Endothelial cell of umbilical vein (primary cell): ENCODE measurements at regions not wholly inside any gene's neighbourhood (a gene's known extent, or its start where the extent isn't known, plus 50 kb on each side); places are given as distances from the start of the nearest gene placed in this dataset.

Experiments used
- BruUV-seq: library from RNA; stranded (reverse); fragments of 400-500 nt; replicated peaks from 2 replicates; lab custom pipeline; 2021; lab: Mats Ljungman, UMichigan
- CTCF ChIA-PET: fragments of 300-600, 350-600 bp; sonication (Branson Sonifier 250); formaldehyde crosslinking; loops from one replicate; lab custom pipeline; 2021; ENCODE audit warnings: antibody characterized with exemption, inconsistent platforms; lab: Charles Lee
- POLR2A ChIA-PET: fragments of 300-600, 350-600 bp; sonication (Branson Sonifier 250); formaldehyde crosslinking; loops from one replicate; lab custom pipeline; 2021; ENCODE audit warnings: antibody characterized with exemption, inconsistent platforms; lab: Charles Lee
- DNase-seq: peaks from one replicate; pipeline ENCODE4 v3.0.0-alpha.2; 2011; ENCODE audit warnings: low read depth, low spot score
- FAIRE-seq: peaks from 2 replicates; lab custom pipeline; 2011; peaks lifted over from hg19 to GRCh38; lab: Jason Lieb, UNC
- H2AFZ ChIP-seq: 2 replicates; pipeline ENCODE4 v1.6.0; 2012; ENCODE audit warnings: low read depth, low read length, control low read depth, inconsistent platforms
- H3K27ac ChIP-seq: 2 replicates; pipeline ENCODE4 v1.5.1; 2011; ENCODE audit warnings: low read depth, mild to moderate bottlenecking, control low read depth, low read length, moderate library complexity; ENCODE audit not compliant: insufficient read depth
- H3K27me3 ChIP-seq, 2 experiments: 2 replicates each; pipeline versions ENCODE4 v1.6.0 to v1.6.1; 2011; ENCODE audit warnings: low read length in 2 of 2, mixed read lengths in 1 of 2; ENCODE audit not compliant: control insufficient read depth in 2 of 2, insufficient read depth in 2 of 2
- H3K36me3 ChIP-seq, 2 experiments: 2 replicates in 1 of 2; 3 replicates in 1 of 2; pipeline ENCODE4 v1.5.1; 2011; ENCODE audit warnings: low read length in 2 of 2, mild to moderate bottlenecking in 1 of 2, moderate library complexity in 1 of 2; ENCODE audit not compliant: control insufficient read depth in 2 of 2, insufficient read depth in 2 of 2; ENCODE audit errors: extremely low read depth in 1 of 2
- H3K4me1 ChIP-seq: 3 replicates; pipeline ENCODE4 v1.5.1; 2011; ENCODE audit warnings: mild to moderate bottlenecking, low read length; ENCODE audit not compliant: control insufficient read depth, insufficient read depth; ENCODE audit errors: extremely low read depth
- H3K4me2 ChIP-seq: 2 replicates; pipeline ENCODE4 v1.6.1; 2011; ENCODE audit warnings: low read length, control low read depth, mixed read lengths; ENCODE audit not compliant: insufficient read depth
- H3K4me3 ChIP-seq, 3 experiments: fragments of 200-600 bp in 1 of 3; sonication (generic), shearing (Covaris generic) in 1 of 3; replicated peaks in 1 of 3; 2 replicates each; pipeline ENCODE4 v1.5.1; 2011 to 2016; ENCODE audit warnings: control low read depth in 3 of 3, low read length in 3 of 3, mild to moderate bottlenecking in 2 of 3, inconsistent platforms in 1 of 3, low read depth in 1 of 3, moderate library complexity in 1 of 3; ENCODE audit not compliant: insufficient read depth in 1 of 3
- H3K79me2 ChIP-seq: 2 replicates; pipeline ENCODE4 v1.6.0; 2012; ENCODE audit warnings: low read length, inconsistent platforms; ENCODE audit not compliant: control insufficient read depth, insufficient read depth
- H3K9ac ChIP-seq: replicated peaks from 2 replicates; pipeline ENCODE3; 2011; ENCODE audit warnings: low read length, control low read depth; ENCODE audit not compliant: insufficient read depth; ENCODE audit errors: extremely low read depth
- H3K9me1 ChIP-seq: replicated peaks from 3 replicates; pipeline ENCODE4 v1.6.0; 2011; ENCODE audit warnings: mild to moderate bottlenecking, low read length; ENCODE audit not compliant: control insufficient read depth, insufficient read depth; ENCODE audit errors: extremely low read depth
- H3K9me3 ChIP-seq: replicated peaks from 2 replicates; pipeline ENCODE4 v1.5.1; 2012; ENCODE audit warnings: low read length, inconsistent platforms; ENCODE audit not compliant: control insufficient read depth, insufficient read depth
- H4K20me1 ChIP-seq: replicated peaks from 2 replicates; pipeline ENCODE3; 2011; ENCODE audit warnings: mild to moderate bottlenecking, low read length; ENCODE audit not compliant: control insufficient read depth, insufficient read depth; ENCODE audit errors: extremely low read depth
- EZH2 ChIP-seq: IDR thresholded peaks from 2 replicates; pipeline ENCODE4 v1.6.1; 2012; ENCODE audit warnings: borderline replicate concordance, low read depth, mild to moderate bottlenecking, moderate library complexity, low read length, inconsistent platforms; ENCODE audit not compliant: severe bottlenecking
- FOS ChIP-seq: IDR thresholded peaks from 2 replicates; pipeline ENCODE4 v1.6.1; 2011; ENCODE audit warnings: mild to moderate bottlenecking, low read length, moderate library complexity, borderline replicate concordance; ENCODE audit not compliant: insufficient read depth
- GATA2 ChIP-seq: IDR thresholded peaks from 2 replicates; pipeline ENCODE4 v1.7.0; 2011; ENCODE audit warnings: low read depth, mild to moderate bottlenecking, moderate library complexity, mixed read lengths, low read length; ENCODE audit not compliant: insufficient read length, insufficient read depth
- JUN ChIP-seq: IDR thresholded peaks from 2 replicates; pipeline ENCODE4 v1.6.1; 2011; ENCODE audit warnings: borderline replicate concordance, low read depth; ENCODE audit not compliant: insufficient read length, insufficient read depth
- MYC ChIP-seq: IDR thresholded peaks from one replicate; pipeline ENCODE4 v1.6.1; 2011; ENCODE audit warnings: mild to moderate bottlenecking, low read depth, low read length
- POLR2A ChIP-seq: IDR thresholded peaks from 2 replicates; pipeline ENCODE4 v1.6.1; 2012; ENCODE audit warnings: low read depth, mild to moderate bottlenecking, control low read depth, low read length
- POLR2AphosphoS5 ChIP-seq: IDR thresholded peaks from 2 replicates; pipeline ENCODE4 v1.6.1; 2012; ENCODE audit warnings: low read depth, mild to moderate bottlenecking, control low read depth, low read length, moderate library complexity; ENCODE audit not compliant: insufficient read depth
- dilution Hi-C: fragments of 300-500 bp; cut with MboI; formaldehyde crosslinking; loops from one replicate; pipeline ENCODE4 v1.15.0; 2019; ENCODE audit warnings: low sequenced_read_pairs; ENCODE audit not compliant: extremely low pct_ligation_motif_present
- intact Hi-C: fragments of 100-400 bp; cut with micrococcal nuclease; formaldehyde crosslinking; loops from one replicate; pipeline ENCODE4 v1.10.0; 2022
- TF ChIP-seq, protein P1 (sequence below), 2 donors: IDR thresholded peaks; 1 replicate in 1 of 2; 2 replicates in 1 of 2; pipeline ENCODE4 v1.5.1; 2011; ENCODE audit warnings: low read length in 2 of 2, mild to moderate bottlenecking in 2 of 2, moderate library complexity in 2 of 2, control low read depth in 1 of 2, inconsistent platforms in 1 of 2, low read depth in 1 of 2; ENCODE audit not compliant: insufficient read depth in 1 of 2; ENCODE audit errors: extremely low read depth in 1 of 2
- TF ChIP-seq, protein P2 (sequence below): IDR thresholded peaks from 2 replicates; pipeline ENCODE4 v1.6.1; 2011; ENCODE audit not compliant: insufficient read depth, insufficient read length

DNA sequence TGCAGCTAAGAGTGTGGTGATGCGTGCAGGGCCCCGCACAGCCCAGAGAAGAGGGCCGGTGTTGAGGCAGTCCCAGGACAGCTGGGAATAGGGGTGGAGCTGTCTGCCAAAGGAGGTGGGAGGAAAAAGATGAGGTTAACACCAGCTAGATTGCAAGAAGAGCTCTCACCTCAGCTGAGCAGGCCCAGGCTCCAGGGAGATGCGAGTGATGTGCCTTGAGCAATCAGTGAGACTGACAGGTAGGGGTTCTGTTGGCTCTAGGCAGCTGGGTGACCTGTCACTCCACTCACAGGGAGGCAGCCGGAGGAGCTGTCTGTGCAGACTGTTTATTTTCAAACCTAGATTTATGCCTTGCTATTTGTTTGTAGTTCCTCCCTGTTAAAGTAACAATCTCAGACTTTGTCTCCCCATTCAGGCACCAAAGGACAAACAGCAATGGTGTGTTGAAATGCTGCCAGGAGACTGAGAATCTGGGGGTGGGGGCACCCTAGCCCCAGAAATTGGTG, 205.1 kb upstream of the CXCL12 start:
- DNase-seq: no peak
- dilution Hi-C loops (no loop called here), intact Hi-C loops (no loop called here)
- Histone ChIP-seq H3K79me2 (no peaks in the 10 kb centered on the region), H4K20me1 (no peaks in the 10 kb centered on the region), H3K27me3 (no peaks in the 10 kb centered on the region), H2AFZ (no peak overlapping the region), H3K4me1 (no peaks in the 10 kb centered on the region), H3K36me3 (no peaks in the 10 kb centered on the region), H3K9me1 (no peaks in the 10 kb centered on the region), H3K9ac (no peak overlapping the region), H3K27ac (no peak overlapping the region), H3K4me2 (no peak overlapping the region), H3K9me3 (no peaks in the 10 kb centered on the region), H3K4me3 (no peak overlapping the region)
- BruUV-seq: no TSS peak
- TF ChIP-seq, protein P1, sequence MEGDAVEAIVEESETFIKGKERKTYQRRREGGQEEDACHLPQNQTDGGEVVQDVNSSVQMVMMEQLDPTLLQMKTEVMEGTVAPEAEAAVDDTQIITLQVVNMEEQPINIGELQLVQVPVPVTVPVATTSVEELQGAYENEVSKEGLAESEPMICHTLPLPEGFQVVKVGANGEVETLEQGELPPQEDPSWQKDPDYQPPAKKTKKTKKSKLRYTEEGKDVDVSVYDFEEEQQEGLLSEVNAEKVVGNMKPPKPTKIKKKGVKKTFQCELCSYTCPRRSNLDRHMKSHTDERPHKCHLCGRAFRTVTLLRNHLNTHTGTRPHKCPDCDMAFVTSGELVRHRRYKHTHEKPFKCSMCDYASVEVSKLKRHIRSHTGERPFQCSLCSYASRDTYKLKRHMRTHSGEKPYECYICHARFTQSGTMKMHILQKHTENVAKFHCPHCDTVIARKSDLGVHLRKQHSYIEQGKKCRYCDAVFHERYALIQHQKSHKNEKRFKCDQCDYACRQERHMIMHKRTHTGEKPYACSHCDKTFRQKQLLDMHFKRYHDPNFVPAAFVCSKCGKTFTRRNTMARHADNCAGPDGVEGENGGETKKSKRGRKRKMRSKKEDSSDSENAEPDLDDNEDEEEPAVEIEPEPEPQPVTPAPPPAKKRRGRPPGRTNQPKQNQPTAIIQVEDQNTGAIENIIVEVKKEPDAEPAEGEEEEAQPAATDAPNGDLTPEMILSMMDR (IDR thresholded peaks at IDR 0.05; ENCODE audit: extremely low read depth in 1 of 2, insufficient read depth in 1 of 2, low read depth in 1 of 2, low read length in 2 of 2): no peak
- no peak for TF ChIP-seq POLR2A
- no peak for TF ChIP-seq JUN
- no peak for TF ChIP-seq GATA2
- TF ChIP-seq FOS: no peak
- TF ChIP-seq POLR2AphosphoS5: no peak
- no peak for TF ChIP-seq EZH2
- TF ChIP-seq MYC: no peak
- TF ChIP-seq, protein P2, sequence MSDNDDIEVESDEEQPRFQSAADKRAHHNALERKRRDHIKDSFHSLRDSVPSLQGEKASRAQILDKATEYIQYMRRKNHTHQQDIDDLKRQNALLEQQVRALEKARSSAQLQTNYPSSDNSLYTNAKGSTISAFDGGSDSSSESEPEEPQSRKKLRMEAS: no peak
- ChIA-PET CTCF (no interaction called here), POLR2A (no interaction called here)
- no peak for FAIRE-seq
